GM13976 (cell line): ENCODE measurements at regions not wholly inside any gene's neighbourhood (a gene's known extent, or its start where the extent isn't known, plus 50 kb on each side); places are given as distances from the start of the nearest gene placed in this dataset.

ENCODE experiments used
- DNase-seq: peaks from one replicate; pipeline ENCODE4 v3.0.0; 2012; ENCODE audit warnings: low spot score
- CTCF ChIP-seq: IDR thresholded peaks from 2 replicates; pipeline ENCODE4 v1.5.1; 2012; ENCODE audit warnings: borderline replicate concordance, mild to moderate bottlenecking; ENCODE audit not compliant: insufficient read depth; ENCODE audit errors: extremely low read depth, missing control alignments, control extremely low read depth
- in situ Hi-C: fragments of 300-500 bp; cut with MboI; formaldehyde crosslinking; loops from one replicate; pipeline ENCODE4 v1.12.0; 2022; ENCODE audit warnings: low sequenced_read_pairs, mixed read lengths, inconsistent platforms; ENCODE audit not compliant: unreplicated experiment

- TF ChIP-seq CTCF = no peak
- in situ Hi-C loops = no loop called here
- no peak for DNase-seq
These were observed 890.6 kb upstream of the LRRTM1 start for GRCh38 chr2:81195017-81195773.

- TF ChIP-seq CTCF = no peak
These were observed 890.0 kb upstream of the LRRTM1 start for GRCh38 chr2:81194581-81194980.

GRCh38 chr2:81194176-81194575, 889.6 kb upstream of the LRRTM1 start:
- in situ Hi-C loops = no loop called here
- no peak for DNase-seq
- no peak for TF ChIP-seq CTCF

More at GRCh38 chr2:81194581-81194980, 890.0 kb upstream of the LRRTM1 start:
- in situ Hi-C loops = no loop called here
- no peak for DNase-seq

GRCh38 chr2:81181845-81182244, 877.3 kb upstream of the LRRTM1 start:
- in situ Hi-C loops = no loop called here
- TF ChIP-seq CTCF = no peak
- DNase-seq = no peak

- no peak for TF ChIP-seq CTCF
- in situ Hi-C loops = no loop called here
- no peak for DNase-seq
These were observed 866.9 kb upstream of the LRRTM1 start for GRCh38 chr2:81171447-81171846.

GRCh38 chr2:81163583-81163982, 859.0 kb upstream of the LRRTM1 start:
- no peak for TF ChIP-seq CTCF
- in situ Hi-C loops = no loop called here
- DNase-seq = no peak
